HG03520 (cell line): ENCODE measurements at regions not wholly inside any gene's neighbourhood (a gene's known extent, or its start where the extent isn't known, plus 50 kb on each side); places are given as distances from the start of the nearest gene placed in this dataset.
"Not testable (repeated sequence)": the region's sequence is repeated elsewhere in the genome, so short reads cannot be mapped to it uniquely, and the experiment has no call there.

ENCODE experiments used
- ATAC-seq: cut with Tn5 transposase; IDR thresholded peaks from one replicate; pipeline ENCODE4 v1.9.1; 2021; ENCODE audit warnings: mild to moderate bottlenecking, moderate library complexity; ENCODE audit not compliant: unreplicated experiment

DNA sequence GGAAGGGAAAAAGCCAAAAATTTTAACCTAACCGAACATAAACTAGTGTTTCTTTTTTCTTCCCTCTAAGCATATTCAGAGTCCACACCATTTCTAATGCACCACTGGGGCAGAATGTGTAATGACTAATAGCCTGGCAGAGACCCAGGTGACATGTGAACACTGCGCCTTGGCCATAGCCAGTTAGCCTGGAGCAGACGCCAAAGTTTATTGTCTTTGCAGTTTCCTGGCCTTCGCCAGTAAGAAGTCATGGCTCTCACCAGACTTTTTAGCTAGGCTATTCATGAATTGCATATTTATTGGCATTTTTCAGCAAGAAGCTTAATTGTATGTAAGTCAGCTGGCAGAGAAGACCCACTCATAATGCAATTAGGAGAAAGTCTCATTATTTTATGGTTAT is 182.8 kb upstream of the SLC27A6 start:
- no peak for ATAC-seq

DNA sequence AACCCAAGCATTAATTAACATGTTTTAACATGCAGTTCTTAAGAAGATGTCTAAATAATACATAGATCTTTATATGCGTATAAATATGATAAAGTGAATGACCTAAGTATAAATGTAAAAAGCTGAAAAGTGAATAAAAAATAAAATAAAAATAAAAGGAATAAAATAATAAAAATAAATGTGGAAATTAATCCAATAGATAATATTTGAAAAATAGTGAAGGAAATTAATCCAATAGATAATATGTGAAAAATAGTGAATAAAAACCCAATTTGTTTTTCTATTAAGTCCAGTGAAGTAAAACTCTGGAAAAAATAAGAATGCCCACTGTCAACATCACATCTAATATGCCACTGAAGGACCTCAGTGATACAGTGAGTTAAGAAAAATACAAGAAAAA is 180.6 kb upstream of the SLC27A6 start:
- no peak for ATAC-seq

DNA sequence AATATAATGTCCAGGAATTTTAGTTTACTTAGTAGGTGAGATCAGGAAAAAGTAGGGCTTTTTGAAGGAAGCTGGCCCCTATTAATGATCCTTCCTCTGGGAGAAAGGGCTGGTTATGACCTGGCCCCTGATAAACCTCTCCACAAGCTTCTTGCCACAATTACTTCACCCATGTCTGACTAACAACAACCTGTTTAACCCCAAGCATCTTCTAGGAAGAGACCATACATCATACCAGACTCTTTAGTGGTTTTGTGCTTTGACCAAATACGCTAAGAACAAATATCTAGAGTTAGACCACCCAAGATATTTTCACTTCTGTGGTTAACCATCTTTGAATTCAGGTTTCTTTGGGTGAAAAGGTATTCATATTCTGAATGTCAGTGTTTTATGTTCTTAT is 174.0 kb upstream of the SLC27A6 start:
- ATAC-seq, result no peak

DNA sequence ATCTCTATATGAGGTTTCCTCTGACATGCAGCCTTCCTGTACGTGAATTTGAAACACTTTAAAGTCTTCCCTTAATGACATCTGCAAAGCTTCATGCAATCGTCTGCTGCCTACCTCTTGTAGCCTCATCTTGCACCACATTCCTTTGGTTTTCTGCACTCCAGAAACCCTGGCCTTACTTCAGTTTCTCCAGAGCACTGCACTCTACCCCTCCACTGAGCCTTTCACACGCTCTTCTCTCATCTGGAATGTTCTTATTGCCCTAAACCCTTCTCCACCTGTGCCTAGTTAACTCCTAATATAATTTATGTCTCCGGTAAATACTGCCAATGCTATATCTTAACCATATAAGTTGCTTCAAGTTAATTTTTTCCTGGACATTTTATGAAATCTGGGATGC is 168.8 kb upstream of the SLC27A6 start:
- no peak for ATAC-seq

DNA sequence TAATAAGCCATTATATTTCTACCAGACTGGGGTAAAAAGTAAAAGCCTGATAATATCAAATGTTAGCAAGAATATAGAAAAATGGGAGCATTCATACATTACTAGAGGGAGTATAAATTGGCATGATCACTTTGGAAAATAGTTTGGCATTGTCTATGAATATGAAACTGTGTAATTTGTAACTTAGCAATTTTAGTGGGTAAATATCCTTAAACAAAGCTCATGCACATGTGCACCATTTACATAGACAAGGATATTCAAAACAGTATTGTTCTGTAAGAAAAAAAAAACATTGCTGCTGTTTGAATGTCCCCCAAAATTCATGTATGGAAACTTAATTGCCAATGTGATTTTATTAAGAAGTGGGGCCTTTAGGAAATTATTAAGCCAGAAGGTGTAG is 166.4 kb upstream of the SLC27A6 start:
- ATAC-seq, result no peak

DNA sequence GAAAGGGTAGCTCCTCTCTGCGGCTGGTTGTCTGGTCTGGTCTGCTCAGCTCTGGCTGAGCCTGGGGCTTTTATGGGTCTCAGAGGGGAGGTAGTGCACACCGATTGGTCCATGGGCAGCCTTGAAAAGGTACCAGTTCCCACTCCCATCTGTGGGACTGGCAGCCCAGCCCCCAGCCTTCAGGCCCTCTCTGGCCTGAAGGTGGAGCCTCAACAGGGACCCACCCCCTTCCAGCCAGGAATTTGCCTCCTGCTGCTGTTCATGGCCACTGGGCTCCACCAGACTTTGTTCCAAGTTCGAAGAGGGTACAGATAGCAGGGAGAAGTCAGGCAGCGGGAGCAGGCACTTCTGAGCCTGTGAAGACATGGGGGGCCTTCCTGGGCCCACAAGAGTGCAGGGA is 165.3 kb upstream of the SLC27A6 start:
- no peak for ATAC-seq

DNA sequence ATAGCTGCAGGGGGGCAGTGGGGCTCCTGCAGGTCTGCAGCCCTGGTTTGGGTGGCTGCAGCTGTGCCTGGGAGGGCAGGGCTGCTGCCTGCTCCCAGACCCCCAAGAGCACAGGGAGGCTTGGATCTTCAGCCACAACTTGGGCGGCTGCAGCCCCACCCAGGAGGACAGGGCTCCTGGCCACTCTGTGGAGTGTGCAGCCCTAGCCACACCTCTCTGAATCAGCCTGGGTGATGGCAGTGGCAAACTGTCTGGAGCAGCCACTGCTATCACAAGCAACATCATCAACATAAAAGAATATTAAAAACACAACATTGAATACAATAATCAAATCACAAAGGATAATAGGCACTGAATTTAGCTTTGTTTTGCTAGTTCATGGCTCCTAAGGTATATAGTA is 164.9 kb upstream of the SLC27A6 start:
- no peak for ATAC-seq

DNA sequence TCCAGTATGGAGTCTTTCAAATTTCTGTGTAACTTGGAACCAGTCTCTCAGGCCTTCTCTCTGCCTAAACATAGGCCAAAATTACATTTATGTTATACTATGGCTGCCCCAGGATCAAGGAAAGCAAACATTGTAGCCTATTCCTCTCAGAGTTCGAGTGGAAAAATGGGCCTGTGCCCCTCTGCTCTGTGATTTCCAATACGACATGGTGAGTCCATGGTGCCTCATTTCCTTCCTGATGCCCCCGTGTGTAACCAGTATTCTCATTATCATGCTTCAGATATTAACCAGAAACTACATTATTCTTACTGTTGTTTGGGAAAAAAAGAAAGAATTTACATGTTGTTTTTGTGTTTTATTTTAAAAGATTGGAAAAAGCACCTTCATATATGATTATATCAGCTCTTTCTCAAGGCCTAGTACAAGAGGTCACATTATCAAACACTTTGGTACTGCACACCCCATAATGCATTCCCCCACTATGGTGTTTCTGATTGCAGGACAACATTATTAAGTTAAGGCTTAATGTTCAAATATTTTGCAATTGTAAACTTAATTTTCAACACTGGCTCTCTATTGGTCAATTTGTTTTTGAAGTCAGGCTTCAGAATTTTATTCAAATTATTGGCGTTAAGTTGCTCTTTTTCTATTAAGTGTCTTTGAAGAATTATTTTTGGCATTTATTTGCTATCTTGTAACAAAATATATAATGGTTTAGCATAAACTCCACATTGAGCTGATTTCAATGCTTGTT is 151.8 kb upstream of the SLC27A6 start:
- ATAC-seq, result no peak

DNA sequence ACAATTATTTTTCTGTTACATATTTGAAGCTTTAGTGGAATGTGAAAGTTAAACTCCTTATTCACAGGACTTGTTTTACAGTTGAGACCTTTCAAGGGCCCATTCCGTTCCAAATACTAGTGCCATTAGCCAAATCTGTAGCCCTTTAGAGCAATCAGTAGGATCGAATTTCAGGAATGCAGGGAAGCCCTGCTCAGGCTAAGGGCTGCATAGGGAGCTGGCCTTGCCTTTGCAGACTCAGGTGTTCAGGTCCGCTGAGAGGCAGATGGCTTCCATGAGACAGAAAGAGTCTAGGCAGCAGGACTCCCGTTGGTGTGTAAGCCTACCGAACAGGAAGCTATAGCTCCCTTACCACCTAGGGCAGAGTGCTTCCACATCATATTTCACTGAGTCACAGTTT is 150.1 kb upstream of the SLC27A6 start:
- no peak for ATAC-seq

DNA sequence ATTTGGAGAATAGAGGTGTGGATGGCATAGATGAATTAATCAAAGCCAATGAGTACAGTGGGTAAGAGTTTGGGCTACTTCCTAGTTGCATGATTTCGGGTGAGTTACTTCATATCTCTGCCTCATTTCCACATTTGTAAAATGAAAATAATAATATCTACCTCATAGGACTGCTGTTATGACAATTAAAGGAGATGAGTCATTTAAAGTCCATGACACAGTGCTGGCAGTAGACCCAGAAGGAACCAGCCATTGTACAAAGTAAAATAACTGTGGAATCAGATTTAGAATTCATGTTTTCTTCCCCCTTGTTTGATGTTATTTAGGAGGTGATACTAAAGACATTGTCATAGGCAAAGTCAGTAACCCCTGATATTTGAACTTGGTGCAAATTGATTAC is 139.5 kb upstream of the SLC27A6 start:
- no peak for ATAC-seq

DNA sequence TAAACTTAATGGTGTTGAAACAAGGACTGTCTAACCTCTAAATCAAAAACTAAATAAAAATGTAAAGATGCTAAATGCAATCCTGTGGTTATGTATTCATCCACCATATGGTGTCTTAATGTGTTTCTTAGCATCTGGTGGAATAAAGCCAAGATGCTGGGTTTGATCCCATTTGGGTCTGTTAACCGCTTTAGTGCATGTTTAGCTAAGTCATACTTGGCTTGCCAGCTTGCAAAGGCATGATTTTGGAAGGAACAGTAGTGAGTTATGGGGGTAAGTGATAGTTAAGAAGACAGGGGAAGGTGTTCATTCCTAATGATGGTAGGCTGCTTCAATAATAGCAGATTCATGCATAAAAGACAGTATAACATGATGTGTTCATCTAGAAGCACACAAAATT is 139.0 kb upstream of the SLC27A6 start:
- ATAC-seq, result no peak

DNA sequence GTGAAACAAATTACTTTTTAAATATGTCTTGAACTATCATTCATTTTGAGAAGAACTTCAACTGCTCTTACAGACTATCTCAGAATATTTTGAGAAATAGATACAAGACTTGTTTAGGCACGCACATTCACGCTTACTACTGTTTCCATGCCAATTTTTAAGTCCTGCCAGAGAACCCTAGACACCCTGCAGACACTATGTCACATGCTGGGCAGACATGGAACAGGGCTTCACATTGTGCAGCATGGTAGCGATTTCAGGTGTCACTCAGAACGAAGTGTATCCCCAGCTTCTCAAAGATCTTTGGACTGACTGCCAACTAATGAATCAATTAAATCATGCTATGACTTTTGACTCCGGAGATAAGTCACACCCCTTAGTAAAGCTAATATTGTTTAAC is 128.7 kb upstream of the SLC27A6 start:
- ATAC-seq, result no peak

DNA sequence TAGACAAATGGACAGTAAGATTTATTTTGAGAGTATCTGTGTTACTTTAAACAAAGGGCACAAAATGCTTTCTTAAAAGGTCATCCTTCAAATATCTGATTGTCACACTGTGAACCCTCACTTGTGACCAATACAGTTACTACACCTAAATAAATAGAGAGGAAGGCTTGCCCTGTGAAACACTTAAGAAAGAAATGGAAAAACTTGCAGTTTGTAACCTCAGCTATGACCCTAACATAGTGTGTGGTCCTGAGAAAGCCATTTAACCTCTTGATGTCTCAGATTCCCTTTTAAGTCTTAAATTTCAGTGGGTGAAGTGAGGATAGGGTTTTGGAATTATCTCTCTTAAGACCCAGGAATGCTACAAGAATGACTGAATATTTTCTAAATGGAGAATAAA is 126.7 kb upstream of the SLC27A6 start:
- no peak for ATAC-seq

DNA sequence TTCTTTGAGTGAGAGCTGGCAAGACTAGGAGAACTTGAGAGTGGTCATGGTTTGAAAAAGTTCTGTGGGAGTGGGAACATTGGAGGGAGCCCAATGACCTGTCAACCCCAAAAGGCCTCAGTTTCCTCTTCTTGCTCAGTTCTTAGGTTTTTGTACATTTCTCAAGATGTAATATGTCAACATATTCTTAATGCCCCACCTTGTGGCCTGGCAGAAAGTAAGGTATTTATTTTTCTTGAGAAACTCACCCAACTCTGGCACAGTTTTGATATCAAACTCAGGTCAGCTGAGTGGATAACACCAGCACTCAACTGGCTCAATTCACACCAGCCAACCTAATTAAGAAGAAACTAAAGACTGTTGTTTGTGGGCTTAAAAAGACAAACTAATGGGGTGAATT is 123.0 kb upstream of the SLC27A6 start:
- ATAC-seq, result no peak

DNA sequence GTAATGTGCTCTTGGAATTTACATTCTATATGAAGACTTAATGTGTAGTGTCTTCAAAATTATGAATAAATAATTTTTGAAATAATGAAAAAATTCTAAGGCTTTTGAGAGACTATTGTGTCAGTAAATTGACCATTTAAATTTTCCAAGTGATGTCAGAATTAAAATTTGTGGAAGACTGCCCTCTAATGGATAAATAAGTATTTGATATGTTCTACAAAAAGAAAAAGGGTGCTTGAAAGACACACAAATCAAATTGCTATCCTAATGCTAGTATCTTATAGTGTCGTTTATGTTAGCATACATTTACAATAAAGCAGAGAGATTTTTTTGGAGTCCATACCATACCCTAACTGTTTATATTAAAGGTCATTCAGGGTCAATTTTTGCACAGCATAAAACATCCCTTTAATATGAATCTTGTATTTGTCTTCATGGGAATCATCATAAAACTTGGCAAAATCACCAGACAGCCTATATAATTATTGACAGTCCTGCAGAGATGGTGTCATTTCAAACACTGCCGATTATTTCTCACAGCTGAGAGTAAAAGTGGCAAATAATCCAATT is 120.8 kb upstream of the SLC27A6 start:
- ATAC-seq, result no peak

DNA sequence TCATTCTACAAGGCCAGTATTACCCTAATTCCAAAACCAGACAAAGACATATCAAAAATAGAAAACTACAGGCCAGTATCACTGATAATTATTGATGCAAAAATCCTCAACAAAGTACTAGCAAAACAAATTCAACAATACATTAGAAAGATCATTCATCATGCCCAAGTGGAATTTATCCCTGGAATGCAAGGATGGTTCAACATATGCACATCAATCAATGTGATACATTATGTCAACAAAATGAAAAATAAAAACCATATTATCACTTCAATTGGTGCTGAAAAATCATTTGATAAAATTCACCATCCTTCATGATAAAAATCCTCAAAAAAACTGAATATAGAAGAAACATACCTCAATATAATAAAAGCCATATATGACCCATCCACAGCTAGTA is 115.2 kb upstream of the SLC27A6 start:
- no peak for ATAC-seq

DNA sequence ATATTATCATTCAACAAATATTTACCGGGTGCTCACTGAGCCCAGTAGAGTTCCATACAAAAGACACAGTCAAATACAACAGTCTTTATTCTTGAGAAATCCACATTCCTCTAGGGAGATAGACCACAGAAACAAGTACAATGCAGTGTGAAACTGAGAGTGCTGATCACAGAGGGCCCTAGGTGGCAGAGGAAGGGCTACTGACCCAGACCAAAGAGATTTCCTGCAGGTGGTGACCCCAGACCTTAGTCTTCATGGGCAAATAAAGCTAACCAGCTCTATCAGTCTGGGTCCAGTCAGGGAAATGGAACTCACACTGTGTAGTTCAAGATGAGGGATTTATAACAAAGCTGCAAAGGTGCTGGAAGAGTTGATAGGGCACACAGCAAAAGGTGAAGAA is 110.4 kb upstream of the SLC27A6 start:
- no peak for ATAC-seq

DNA sequence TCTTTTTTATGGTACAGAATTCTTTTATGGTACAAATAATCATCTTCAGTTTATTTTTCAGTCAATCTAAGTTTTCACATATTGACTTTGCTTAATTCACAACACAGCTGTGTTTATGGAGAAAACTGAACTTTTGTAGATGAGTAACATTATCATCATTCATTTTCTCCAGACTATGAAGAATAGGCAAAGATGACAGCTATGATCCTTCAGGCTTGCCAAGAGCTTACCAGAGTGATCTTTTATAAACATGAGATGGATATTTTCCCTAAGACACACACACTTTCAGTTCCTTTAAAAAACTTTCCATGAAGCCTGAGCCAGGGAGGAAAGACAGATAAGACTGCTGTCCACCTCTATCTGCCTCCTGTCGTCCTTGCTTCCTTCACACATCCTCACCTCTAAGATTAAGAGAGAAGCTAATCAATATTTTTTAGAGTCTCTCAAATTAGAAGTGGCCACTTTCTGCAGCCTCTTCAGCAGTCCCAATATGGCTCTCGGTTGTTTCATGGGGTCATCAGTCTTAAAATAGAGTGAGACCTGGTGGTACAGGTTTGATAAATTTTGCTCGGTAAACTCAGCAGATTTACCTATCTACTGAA is 108.1 kb upstream of the SLC27A6 start:
- no peak for ATAC-seq

DNA sequence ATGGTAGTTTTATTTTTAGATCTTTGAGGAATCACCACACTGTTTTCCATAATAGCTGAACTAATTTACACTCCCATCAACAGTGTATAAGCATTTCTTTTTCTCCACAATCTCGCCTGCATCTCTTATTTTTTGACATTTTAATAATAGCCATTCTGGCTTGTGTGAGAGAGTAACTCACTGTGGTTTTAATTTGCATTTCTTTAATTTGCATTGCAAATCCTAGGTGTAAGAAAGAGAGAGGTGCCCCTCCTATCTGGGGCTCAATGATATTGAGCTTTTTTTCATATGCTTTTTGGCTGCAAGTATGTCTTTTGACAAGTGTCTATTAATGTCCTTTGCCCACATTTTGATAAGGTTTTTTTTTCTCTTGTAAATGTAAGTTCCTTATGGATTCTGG is 106.3 kb upstream of the SLC27A6 start:
- no peak for ATAC-seq

DNA sequence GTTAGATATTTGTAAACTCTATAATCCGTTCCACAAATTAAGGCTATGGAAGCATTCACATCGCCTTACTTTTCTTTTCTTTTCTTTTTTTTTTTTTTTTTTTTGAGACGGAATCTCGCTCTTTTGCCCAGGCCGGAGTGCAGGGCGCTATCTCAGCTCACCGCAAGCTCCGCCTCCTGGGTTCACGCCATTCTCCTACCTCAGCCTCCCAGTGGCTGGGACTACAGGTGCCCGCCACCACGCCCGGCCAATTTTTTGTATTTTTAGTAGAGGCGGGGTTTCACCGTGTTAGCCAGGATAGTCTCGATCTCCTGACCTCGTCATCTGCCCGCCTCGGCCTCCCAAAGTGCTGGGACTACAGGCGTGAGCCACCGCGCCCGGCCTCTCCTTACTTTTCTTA is 104.1 kb upstream of the SLC27A6 start:
- not testable (repeated sequence) for ATAC-seq

DNA sequence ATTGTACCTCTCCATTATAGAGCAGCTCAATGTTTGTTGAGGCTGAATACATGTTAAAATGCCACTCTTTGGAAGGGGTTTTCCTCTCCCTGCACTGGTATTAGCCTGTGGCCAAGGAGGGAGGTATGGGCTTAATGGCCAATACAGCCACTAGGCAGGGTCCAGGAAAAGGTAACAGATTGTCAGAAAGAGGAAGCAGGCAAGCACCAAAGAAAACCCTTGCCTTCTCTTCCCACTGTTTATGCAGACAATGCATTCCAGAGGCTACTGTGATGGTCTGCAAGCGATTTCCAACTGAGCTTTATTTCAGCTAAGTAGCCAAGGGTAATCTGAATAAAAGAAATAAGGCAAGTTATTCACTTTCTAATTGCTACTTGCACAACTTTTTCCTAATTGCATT is 95.3 kb upstream of the SLC27A6 start:
- ATAC-seq, result no peak

DNA sequence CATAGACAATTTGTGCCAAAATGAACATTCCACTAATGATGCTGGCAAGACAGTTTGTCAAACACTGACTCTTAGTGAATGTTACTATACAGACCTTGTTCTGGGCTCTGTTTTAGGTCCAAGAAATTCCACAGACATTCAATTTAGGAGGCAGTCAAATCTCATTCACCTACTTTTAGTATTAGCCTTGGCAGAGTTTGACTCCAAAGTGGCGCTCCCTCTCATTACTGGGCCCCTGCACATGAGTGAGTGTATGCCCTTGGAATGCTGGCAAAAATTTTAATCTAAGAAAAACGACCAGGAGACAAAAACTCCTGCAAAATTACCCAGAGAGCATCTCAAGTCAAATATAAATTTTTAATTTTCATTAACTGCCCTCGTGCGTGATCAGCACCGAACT is 94.9 kb upstream of the SLC27A6 start:
- no peak for ATAC-seq

DNA sequence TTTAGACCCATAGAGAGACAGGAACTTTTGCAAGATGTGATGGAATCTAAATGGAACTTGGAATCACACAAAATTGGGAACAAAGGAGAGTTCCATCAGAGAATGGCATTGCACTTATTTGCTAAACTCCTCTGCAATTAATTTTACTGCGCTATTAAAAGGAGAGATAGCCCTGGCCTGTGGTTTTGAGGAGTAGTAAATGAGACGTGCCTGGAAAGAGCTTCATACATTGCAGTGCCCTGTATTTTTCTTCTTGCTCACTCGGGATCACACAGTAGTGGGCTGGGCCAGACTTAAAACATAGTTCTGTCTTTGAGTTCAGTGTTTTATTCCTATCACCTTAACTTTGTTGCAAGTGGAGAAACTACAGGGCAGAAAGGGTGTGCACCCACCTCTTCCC is 94.4 kb upstream of the SLC27A6 start:
- ATAC-seq, result no peak
